Chondrocyte (in vitro differentiated cells): ENCODE measurements at regions not wholly inside any gene's neighbourhood (a gene's known extent, or its start where the extent isn't known, plus 50 kb on each side); places are given as distances from the start of the nearest gene placed in this dataset.

ENCODE experiments used
- DNase-seq: peaks from one replicate; pipeline ENCODE4 v3.0.0; 2021; ENCODE audit warnings: mixed read lengths, low spot score
- H3K27ac Mint-ChIP-seq: one replicate; pipeline ENCODE4 v1.8.0; 2021; ENCODE audit warnings: mild to moderate bottlenecking, moderate library complexity, mixed read lengths; ENCODE audit not compliant: unreplicated experiment
- H3K27me3 Mint-ChIP-seq: 2 replicates; pipeline ENCODE4 v1.8.0; 2021; ENCODE audit warnings: low read depth, mixed read lengths
- H3K36me3 Mint-ChIP-seq: 2 replicates; pipeline ENCODE4 v1.8.0; 2021; ENCODE audit warnings: low read depth, mixed read lengths
- H3K4me1 Mint-ChIP-seq: 2 replicates; pipeline ENCODE4 v1.8.0; 2021; ENCODE audit warnings: low read depth, mild to moderate bottlenecking, mixed read lengths
- H3K4me3 Mint-ChIP-seq: one replicate; pipeline ENCODE4 v1.8.0; 2021; ENCODE audit warnings: mild to moderate bottlenecking, moderate library complexity, mixed read lengths; ENCODE audit not compliant: unreplicated experiment
- H3K9me3 Mint-ChIP-seq: 2 replicates; pipeline ENCODE4 v1.8.0; 2021; ENCODE audit warnings: low read depth, mixed read lengths
- TF ChIP-seq, protein P1 (sequence below): fragments of 200-600 bp; sonication (generic); IDR thresholded peaks from 2 replicates; pipeline ENCODE4 v1.5.0; 2021; ENCODE audit warnings: antibody characterized with exemption, mild to moderate bottlenecking, moderate library complexity

DNA sequence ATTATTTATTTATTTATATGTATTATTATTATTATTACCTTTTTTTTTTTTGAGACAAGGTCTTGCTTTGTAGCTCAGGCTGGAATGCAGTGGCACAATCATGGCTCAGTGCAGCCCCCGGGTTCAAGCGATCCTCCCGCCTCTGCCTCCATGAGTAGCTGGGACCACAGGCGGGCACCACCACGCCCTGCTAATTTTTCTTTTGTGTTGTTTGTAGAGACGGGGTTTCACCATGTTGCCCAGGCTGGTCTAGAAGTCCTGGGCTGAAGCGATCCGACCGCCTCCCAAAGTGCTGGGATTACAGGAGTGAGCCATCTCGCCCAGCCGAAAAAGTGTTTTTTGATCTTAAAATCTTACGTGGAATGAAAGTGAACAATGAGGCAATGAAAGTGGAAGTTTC lies 79.4 kb upstream of the C1GALT1 start:
- DNase-seq = no peak
- no peaks in the 10 kb centered on the region for H3K9me3 Mint-ChIP-seq
- H3K4me1 Mint-ChIP-seq = peaks cover 28% of the 10 kb centered on the region

DNA sequence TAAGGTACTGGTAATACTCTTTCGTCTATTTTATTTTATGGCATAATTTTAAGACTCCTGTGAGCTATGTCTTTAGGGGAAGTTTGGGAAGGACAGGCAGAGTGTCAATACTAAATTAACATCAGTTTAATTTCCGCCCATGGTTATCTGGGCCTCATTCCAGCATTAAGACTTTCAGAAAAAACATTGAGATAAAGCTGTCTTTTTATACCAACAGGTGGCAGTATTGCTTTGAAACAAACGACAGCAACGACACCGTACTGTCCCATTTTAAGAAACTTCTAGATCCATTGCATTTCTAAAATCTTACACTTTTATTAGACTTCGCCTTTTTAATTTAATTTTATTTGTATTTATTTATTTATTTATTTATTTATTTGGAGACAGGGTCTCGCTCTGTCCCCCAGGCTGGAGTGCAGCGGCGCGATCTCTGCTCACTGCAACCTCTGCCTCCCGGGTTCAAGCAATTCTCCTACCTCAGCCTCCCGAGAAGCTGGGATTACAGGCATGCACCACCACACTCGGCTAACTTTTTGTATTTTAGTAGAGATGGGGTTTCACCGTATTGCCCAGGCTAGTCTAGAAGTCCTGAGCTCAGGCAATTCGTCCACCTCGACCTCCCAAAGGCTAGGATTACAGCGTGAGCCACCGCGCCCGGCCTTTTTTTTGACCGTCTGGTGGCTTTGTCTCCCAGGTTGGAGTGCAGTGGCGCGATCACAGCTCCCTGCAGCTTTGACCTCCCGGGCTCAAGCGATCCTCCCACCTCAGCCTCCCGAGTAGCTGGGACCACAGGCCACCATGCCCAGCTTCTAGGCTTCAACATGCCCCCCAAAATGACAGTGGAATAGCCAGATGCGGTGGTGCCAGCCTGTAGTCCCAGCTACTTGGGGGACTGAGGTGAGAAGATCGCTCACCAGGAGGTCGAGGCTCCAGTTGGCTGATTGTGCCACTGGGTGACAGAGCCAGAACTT lies 78.7 kb upstream of the C1GALT1 start:
- TF ChIP-seq, protein P1, sequence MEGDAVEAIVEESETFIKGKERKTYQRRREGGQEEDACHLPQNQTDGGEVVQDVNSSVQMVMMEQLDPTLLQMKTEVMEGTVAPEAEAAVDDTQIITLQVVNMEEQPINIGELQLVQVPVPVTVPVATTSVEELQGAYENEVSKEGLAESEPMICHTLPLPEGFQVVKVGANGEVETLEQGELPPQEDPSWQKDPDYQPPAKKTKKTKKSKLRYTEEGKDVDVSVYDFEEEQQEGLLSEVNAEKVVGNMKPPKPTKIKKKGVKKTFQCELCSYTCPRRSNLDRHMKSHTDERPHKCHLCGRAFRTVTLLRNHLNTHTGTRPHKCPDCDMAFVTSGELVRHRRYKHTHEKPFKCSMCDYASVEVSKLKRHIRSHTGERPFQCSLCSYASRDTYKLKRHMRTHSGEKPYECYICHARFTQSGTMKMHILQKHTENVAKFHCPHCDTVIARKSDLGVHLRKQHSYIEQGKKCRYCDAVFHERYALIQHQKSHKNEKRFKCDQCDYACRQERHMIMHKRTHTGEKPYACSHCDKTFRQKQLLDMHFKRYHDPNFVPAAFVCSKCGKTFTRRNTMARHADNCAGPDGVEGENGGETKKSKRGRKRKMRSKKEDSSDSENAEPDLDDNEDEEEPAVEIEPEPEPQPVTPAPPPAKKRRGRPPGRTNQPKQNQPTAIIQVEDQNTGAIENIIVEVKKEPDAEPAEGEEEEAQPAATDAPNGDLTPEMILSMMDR = peak; percentile 91
- Mint-ChIP-seq H3K27ac (no peak overlapping the region), H3K9me3 (peaks cover 1% of the 10 kb centered on the region), H3K27me3 (no peaks in the 10 kb centered on the region), H3K4me1 (peaks cover 28% of the 10 kb centered on the region), H3K36me3 (peaks cover 1% of the 10 kb centered on the region), H3K4me3 (no peak overlapping the region)
- no peak for DNase-seq

More for the DNA sequence above, 79.4 kb upstream of the C1GALT1 start:
- Mint-ChIP-seq H3K4me3 (no peak overlapping the region), H3K27me3 (no peaks in the 10 kb centered on the region), H3K36me3 (no peaks in the 10 kb centered on the region), H3K27ac (no peak overlapping the region)
- TF ChIP-seq, protein P1 = no peak

DNA sequence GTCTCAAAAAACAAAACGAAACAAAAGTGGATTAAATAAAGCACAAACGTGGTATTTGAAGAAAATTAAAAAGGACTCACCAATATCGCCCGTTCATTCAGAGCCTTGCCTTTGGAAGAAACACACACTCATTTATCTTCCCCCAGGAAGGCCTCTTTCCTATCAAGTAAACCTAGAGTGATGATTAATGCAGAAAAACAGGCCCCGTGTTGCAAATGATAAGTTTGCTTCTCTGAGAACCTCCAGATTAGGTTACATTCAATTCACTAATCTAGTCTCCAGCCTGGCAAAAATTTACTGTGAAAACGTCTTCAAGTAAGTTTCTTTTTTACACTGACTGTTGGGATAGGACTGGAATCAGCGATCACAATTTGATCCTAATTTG lies 78.0 kb upstream of the C1GALT1 start:
- H3K4me3 Mint-ChIP-seq = no peak overlapping the region
- H3K9me3 Mint-ChIP-seq = peaks cover 4% of the 10 kb centered on the region
- no peak overlapping the region for H3K27ac Mint-ChIP-seq
- H3K4me1 Mint-ChIP-seq = peaks cover 22% of the 10 kb centered on the region
- H3K36me3 Mint-ChIP-seq = peaks cover 4% of the 10 kb centered on the region
- no peaks in the 10 kb centered on the region for H3K27me3 Mint-ChIP-seq
- no peak for DNase-seq
- TF ChIP-seq, protein P1 = no peak

DNA sequence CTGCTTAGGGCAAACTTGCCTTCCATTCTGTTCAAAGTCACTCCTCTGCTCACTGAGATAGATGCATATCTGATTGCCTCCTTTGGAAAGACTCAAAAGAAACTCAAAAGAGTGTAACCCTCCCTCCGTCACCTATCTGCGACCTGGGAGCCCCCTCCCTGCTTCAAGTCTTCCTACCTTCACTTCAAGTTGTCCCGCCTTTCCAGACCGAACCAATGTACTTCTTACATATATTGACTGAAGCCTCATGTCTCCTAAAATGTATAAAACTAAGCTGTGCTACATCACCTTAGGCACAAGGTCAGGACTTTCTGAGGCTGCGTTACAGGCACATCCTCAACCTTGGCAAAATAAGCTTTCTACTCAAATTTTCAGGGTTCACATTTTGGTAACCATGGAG lies 77.4 kb upstream of the C1GALT1 start:
- peaks cover 16% of the 10 kb centered on the region for H3K4me1 Mint-ChIP-seq
- no peaks in the 10 kb centered on the region for H3K27me3 Mint-ChIP-seq
- peaks cover 4% of the 10 kb centered on the region for H3K36me3 Mint-ChIP-seq
- no peak for DNase-seq
- no peak overlapping the region for H3K27ac Mint-ChIP-seq
- TF ChIP-seq, protein P1 = no peak
- H3K4me3 Mint-ChIP-seq = no peak overlapping the region
- H3K9me3 Mint-ChIP-seq = peaks cover 4% of the 10 kb centered on the region

DNA sequence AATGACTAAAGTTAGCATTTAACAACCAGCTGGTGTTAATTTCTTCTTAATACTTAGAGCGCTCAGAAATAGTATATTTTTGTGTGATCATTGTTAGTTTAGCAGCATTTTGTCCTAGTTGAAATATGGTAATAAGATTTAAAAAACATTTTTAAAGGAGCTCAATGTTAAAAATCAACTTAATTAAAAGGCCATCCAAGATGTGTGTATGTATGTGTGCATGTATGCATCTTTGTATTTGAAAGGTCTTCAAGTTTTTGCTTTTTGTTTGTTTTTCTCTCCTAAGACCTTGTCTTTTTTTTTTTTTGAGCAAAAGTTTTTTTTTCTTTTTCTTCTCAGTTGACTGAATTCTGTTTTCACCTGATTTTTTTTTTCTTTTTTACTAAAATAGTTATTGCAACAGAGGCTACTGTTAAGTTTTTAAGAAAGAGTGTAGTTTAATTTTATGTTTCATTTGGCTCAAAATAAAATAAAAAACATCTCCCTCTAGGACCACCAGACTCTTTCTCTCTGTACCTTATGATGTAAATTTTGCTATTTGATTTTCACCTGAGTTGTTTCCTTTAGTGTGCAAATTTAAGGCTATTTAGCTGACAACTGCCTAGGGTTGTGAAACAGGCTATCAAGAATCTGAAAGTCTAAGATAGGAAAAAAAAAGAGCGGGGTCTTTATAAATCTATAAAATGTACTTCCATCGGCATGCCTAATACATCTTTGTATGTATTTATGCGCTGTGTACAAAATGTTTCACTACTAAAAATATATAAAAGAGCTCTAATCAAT lies 76.4 kb upstream of the C1GALT1 start:
- Mint-ChIP-seq H3K27me3 (no peaks in the 10 kb centered on the region), H3K4me3 (no peak overlapping the region), H3K36me3 (peaks cover 4% of the 10 kb centered on the region), H3K9me3 (peaks cover 4% of the 10 kb centered on the region), H3K27ac (no peak overlapping the region), H3K4me1 (peaks cover 5% of the 10 kb centered on the region)
- DNase-seq = no peak
- TF ChIP-seq, protein P1 = no peak
